GM19438 (cell line): ENCODE measurements at regions not wholly inside any gene's neighbourhood (a gene's known extent, or its start where the extent isn't known, plus 50 kb on each side); places are given as distances from the start of the nearest gene placed in this dataset.
"Not testable (repeated sequence)": the region's sequence is repeated elsewhere in the genome, so short reads cannot be mapped to it uniquely, and the experiment has no call there.

ENCODE experiments used
- ATAC-seq: cut with Tn5 transposase; IDR thresholded peaks from one replicate; pipeline ENCODE4 v1.9.1; 2021; ENCODE audit warnings: low read depth; ENCODE audit not compliant: unreplicated experiment

- ATAC-seq, result peak; percentile 26
Measured at GRCh38 chr12:67758521-67758920, 110.0 kb downstream of the DYRK2 start.

GRCh38 chr12:67759829-67760228 is 111.3 kb downstream of the DYRK2 start:
- ATAC-seq, result no peak

GRCh38 chr12:67760586-67761275 is 112.2 kb downstream of the DYRK2 start:
- no peak for ATAC-seq

GRCh38 chr12:67761566-67761965 is 113.0 kb downstream of the DYRK2 start:
- no peak for ATAC-seq

GRCh38 chr12:67764055-67764454 is 115.5 kb downstream of the DYRK2 start:
- peak; percentile 85 for ATAC-seq

- ATAC-seq, result no peak
Measured at GRCh38 chr12:67764946-67765619, 116.5 kb downstream of the DYRK2 start.

- no peak for ATAC-seq
Measured at GRCh38 chr12:67765776-67766766, 117.5 kb downstream of the DYRK2 start.

GRCh38 chr12:67772267-67773169 is 124.0 kb downstream of the DYRK2 start:
- no peak for ATAC-seq

GRCh38 chr12:67773896-67774295 is 125.4 kb downstream of the DYRK2 start:
- no peak for ATAC-seq

GRCh38 chr12:67774983-67775587 is 126.5 kb downstream of the DYRK2 start:
- no peak for ATAC-seq

- ATAC-seq, result no peak
Measured at GRCh38 chr12:67780580-67781084, 132.1 kb downstream of the DYRK2 start.

GRCh38 chr12:67782573-67782972 is 134.0 kb downstream of the DYRK2 start:
- ATAC-seq, result no peak

GRCh38 chr12:67783393-67783792 is 134.8 kb downstream of the DYRK2 start:
- ATAC-seq, result no peak

- no peak for ATAC-seq
Measured at GRCh38 chr12:67784831-67785230, 136.3 kb downstream of the DYRK2 start.

- ATAC-seq, result no peak
Measured at GRCh38 chr12:67786086-67786485, 137.5 kb downstream of the DYRK2 start.

GRCh38 chr12:67788118-67788517 is 139.6 kb downstream of the DYRK2 start:
- no peak for ATAC-seq

GRCh38 chr12:67789266-67789665 is 140.7 kb downstream of the DYRK2 start:
- ATAC-seq, result no peak

- ATAC-seq, result no peak
Measured at GRCh38 chr12:67790660-67791059, 142.1 kb downstream of the DYRK2 start.

- ATAC-seq, result not testable (repeated sequence)
Measured at GRCh38 chr12:67791362-67791761, 142.8 kb downstream of the DYRK2 start.
